ENCODE measurements at regions not wholly inside any gene's neighbourhood (a gene's known extent, or its start where the extent isn't known, plus 50 kb on each side); places are given as distances from the start of the nearest gene placed in this dataset.

DNA sequence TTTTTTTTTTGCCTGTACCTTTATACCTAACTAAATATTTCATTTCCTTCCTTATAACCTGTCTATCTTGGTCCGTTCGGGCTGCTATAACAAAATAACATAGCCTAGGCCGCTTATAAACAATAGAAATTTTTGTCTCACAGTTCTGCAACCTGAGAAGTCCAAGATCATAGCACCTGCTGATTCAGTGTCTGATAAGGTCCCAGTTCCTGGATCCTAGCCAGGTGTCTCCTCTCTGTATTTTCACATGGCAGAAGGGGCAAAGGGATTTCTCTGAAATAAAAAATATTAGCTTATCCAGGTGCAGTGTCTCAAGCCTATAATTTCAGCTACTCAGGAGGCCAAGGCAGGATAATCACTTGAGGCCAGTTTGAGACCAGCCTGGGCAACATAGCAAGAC is 1046.6 kb upstream of the USP15 start:
- TF ChIP-seq, protein P1, sequence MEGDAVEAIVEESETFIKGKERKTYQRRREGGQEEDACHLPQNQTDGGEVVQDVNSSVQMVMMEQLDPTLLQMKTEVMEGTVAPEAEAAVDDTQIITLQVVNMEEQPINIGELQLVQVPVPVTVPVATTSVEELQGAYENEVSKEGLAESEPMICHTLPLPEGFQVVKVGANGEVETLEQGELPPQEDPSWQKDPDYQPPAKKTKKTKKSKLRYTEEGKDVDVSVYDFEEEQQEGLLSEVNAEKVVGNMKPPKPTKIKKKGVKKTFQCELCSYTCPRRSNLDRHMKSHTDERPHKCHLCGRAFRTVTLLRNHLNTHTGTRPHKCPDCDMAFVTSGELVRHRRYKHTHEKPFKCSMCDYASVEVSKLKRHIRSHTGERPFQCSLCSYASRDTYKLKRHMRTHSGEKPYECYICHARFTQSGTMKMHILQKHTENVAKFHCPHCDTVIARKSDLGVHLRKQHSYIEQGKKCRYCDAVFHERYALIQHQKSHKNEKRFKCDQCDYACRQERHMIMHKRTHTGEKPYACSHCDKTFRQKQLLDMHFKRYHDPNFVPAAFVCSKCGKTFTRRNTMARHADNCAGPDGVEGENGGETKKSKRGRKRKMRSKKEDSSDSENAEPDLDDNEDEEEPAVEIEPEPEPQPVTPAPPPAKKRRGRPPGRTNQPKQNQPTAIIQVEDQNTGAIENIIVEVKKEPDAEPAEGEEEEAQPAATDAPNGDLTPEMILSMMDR (IDR thresholded peaks at IDR 0.05) = no peak
- no peak for TF ChIP-seq POLR2A (IDR thresholded peaks at IDR 0.05)
